ENCODE measurements at regions not wholly inside any gene's neighbourhood (a gene's known extent, or its start where the extent isn't known, plus 50 kb on each side); places are given as distances from the start of the nearest gene placed in this dataset.

DNA sequence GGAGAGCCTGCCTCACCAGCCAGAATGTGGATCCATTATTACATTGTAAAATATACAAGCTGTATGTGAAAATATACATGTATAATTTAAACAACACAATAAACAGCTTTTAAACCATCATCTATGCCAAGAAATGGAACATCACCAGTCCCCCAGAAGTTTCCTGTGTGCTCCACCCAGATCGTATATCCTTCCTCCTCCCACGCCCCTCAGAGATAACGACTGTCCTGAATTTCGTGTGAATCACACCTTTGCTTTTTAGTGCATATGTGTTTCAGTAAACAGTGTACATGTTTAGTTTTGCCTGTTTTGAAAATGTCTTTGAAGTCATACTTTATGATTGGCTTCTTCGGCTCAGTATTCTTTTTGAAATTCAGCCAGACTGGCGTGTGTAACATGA lies 134.6 kb upstream of the MYO10 start:
- TF ChIP-seq ZNF274 (IDR thresholded peaks at IDR 0.05; ENCODE audit: low read depth, low read length), result no peak
- TF ChIP-seq YY1 (IDR thresholded peaks at IDR 0.05; ENCODE audit: insufficient read depth, insufficient read length), result no peak
- TF ChIP-seq SUZ12 (IDR thresholded peaks at IDR 0.05; ENCODE audit: extremely low read depth, insufficient read depth, insufficient read length), result no peak
